D721Med (cell line): ENCODE measurements at regions not wholly inside any gene's neighbourhood (a gene's known extent, or its start where the extent isn't known, plus 50 kb on each side); places are given as distances from the start of the nearest gene placed in this dataset.
"Not testable (repeated sequence)": the region's sequence is repeated elsewhere in the genome, so short reads cannot be mapped to it uniquely, and the experiment has no call there.

ENCODE experiments used
- DNase-seq: peaks from one replicate; pipeline ENCODE4 v3.0.0; 2011; ENCODE audit warnings: low spot score; ENCODE audit not compliant: insufficient read length
- FAIRE-seq: peaks from 2 replicates; lab custom pipeline; 2011; peaks lifted over from hg19 to GRCh38; lab: Jason Lieb, UNC
- CTCF ChIP-seq: IDR thresholded peaks from 2 replicates; pipeline ENCODE4 v1.5.1; 2012; ENCODE audit warnings: mild to moderate bottlenecking, control low read depth; ENCODE audit not compliant: insufficient read depth; ENCODE audit errors: missing control alignments

- no peak for TF ChIP-seq CTCF
- FAIRE-seq = no peak
- DNase-seq = no peak
Observed at GRCh38 chr4:33974270-33974669, 2270.0 kb downstream of the ARAP2 start.

- DNase-seq = no peak
- no peak for FAIRE-seq
- no peak for TF ChIP-seq CTCF
Observed at GRCh38 chr4:33975995-33976394, 2268.3 kb downstream of the ARAP2 start.

- not testable (repeated sequence) for DNase-seq, FAIRE-seq
Observed at GRCh38 chr4:33979781-33980180, 2264.5 kb downstream of the ARAP2 start.

- FAIRE-seq (peak; percentile 6), DNase-seq (no peak)
- no peak for TF ChIP-seq CTCF
Observed at GRCh38 chr4:33980361-33980760, 2264.0 kb downstream of the ARAP2 start.

GRCh38 chr4:33989820-33990443, 2254.4 kb downstream of the ARAP2 start:
- no peak for TF ChIP-seq CTCF
- no peak for FAIRE-seq
- DNase-seq = no peak

GRCh38 chr4:33996075-33996718, 2248.1 kb downstream of the ARAP2 start:
- DNase-seq (no peak), FAIRE-seq (no peak)
- TF ChIP-seq CTCF = no peak

- no peak for TF ChIP-seq CTCF
- DNase-seq (no peak), FAIRE-seq (no peak)
Observed at GRCh38 chr4:33998291-33998690, 2246.0 kb downstream of the ARAP2 start.
